ENCODE measurements at regions not wholly inside any gene's neighbourhood (a gene's known extent, or its start where the extent isn't known, plus 50 kb on each side); places are given as distances from the start of the nearest gene placed in this dataset.

DNA sequence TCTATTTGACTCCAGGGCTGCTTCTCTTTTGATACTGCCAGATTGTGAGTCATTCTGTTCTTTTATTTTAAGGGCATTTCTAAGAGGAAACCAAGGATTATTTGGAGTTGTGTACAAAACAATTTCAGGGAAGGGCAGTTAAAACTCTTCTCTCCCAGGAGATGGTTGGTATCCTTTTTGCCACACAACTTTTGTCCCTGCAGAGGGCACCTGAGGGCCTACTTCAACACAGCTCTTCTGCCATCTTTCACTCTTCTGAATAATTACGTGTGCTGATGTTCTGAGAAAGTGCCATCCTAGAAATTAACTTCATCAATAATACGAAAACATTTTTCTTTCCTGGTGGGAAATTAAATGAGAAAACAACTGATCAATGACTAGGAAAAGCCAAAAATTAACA is 75.7 kb upstream of the GADL1 start:
- TF ChIP-seq POLR2A (IDR thresholded peaks at IDR 0.05) (no peak), POLR2AphosphoS5 (IDR thresholded peaks at IDR 0.05; ENCODE audit: insufficient read depth in 1 of 2, low read depth in 1 of 2) (no peak)
- TF ChIP-seq, protein P1, sequence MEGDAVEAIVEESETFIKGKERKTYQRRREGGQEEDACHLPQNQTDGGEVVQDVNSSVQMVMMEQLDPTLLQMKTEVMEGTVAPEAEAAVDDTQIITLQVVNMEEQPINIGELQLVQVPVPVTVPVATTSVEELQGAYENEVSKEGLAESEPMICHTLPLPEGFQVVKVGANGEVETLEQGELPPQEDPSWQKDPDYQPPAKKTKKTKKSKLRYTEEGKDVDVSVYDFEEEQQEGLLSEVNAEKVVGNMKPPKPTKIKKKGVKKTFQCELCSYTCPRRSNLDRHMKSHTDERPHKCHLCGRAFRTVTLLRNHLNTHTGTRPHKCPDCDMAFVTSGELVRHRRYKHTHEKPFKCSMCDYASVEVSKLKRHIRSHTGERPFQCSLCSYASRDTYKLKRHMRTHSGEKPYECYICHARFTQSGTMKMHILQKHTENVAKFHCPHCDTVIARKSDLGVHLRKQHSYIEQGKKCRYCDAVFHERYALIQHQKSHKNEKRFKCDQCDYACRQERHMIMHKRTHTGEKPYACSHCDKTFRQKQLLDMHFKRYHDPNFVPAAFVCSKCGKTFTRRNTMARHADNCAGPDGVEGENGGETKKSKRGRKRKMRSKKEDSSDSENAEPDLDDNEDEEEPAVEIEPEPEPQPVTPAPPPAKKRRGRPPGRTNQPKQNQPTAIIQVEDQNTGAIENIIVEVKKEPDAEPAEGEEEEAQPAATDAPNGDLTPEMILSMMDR (IDR thresholded peaks at IDR 0.05), result no peak
- no peaks in the 10 kb centered on the region for H3K36me3 ChIP-seq
- H3K9me3 ChIP-seq, result no peaks in the 10 kb centered on the region
- no peak for DNase-seq (ENCODE audit: extremely low spot score in 2 of 2)
- H3K4me1 ChIP-seq, result no peaks in the 10 kb centered on the region
- intact Hi-C loops (cut with DNase I), result no loop called here
- no peak overlapping the region for H3K4me3 ChIP-seq
- no peak overlapping the region for H3K27ac ChIP-seq
- H3K27me3 ChIP-seq, result no peaks in the 10 kb centered on the region

DNA sequence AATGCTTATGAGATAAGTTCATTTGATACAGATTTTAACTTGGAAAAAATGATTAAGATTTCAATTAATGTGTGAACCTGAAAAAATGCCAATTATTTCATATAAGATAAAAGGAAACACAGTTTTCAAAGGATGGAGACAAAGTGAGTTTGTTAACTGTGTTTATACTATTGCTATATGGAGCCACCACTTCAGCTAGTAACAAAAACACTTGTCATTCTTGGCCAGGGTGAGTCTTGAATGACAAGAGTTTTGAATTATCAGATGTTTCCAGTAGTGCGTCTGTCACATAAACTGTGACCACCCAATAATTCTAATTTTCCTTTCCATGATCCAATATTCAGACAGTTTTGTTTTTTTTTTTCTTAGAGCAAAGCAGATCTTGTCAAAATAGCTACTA is 78.0 kb upstream of the GADL1 start:
- no peaks in the 10 kb centered on the region for H3K27me3 ChIP-seq
- H3K27ac ChIP-seq, result no peak overlapping the region
- no peaks in the 10 kb centered on the region for H3K9me3 ChIP-seq
- intact Hi-C loops (cut with DNase I), result no loop called here
- no peak for DNase-seq (ENCODE audit: extremely low spot score in 2 of 2)
- no peak overlapping the region for H3K4me3 ChIP-seq
- no peak for TF ChIP-seq POLR2AphosphoS5 (IDR thresholded peaks at IDR 0.05; ENCODE audit: insufficient read depth in 1 of 2, low read depth in 1 of 2)
- TF ChIP-seq POLR2A (IDR thresholded peaks at IDR 0.05), result no peak
- TF ChIP-seq, protein P1 (IDR thresholded peaks at IDR 0.05), result no peak
- H3K36me3 ChIP-seq, result no peaks in the 10 kb centered on the region
- H3K4me1 ChIP-seq, result no peaks in the 10 kb centered on the region

DNA sequence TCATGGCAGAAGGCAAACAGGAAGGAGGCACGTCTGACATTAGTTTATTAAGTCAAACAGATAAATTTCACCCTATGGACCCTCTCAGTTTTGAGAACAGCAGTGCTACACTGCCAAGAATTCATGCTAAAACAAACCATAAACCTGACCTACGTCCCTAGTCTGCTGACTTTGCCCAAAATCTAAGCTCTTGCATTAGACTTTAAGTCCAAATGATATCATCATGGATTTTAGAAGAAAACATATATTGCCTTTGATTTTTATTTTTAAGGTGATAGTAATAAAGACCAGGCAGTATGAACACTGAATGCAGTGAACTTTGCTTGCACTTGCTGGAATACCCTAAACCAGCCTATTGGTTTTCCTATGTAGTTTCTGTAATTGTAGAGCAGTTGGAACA is 79.6 kb upstream of the GADL1 start:
- intact Hi-C loops (cut with DNase I), result no loop called here
- TF ChIP-seq POLR2A (IDR thresholded peaks at IDR 0.05) (no peak), POLR2AphosphoS5 (IDR thresholded peaks at IDR 0.05; ENCODE audit: insufficient read depth in 1 of 2, low read depth in 1 of 2) (no peak)
- TF ChIP-seq, protein P1 (IDR thresholded peaks at IDR 0.05), result no peak
- Histone ChIP-seq H3K27ac (no peak overlapping the region), H3K9me3 (no peaks in the 10 kb centered on the region), H3K4me3 (no peak overlapping the region), H3K27me3 (no peaks in the 10 kb centered on the region), H3K36me3 (no peaks in the 10 kb centered on the region), H3K4me1 (no peaks in the 10 kb centered on the region)
- no peak for DNase-seq (ENCODE audit: extremely low spot score in 2 of 2)

DNA sequence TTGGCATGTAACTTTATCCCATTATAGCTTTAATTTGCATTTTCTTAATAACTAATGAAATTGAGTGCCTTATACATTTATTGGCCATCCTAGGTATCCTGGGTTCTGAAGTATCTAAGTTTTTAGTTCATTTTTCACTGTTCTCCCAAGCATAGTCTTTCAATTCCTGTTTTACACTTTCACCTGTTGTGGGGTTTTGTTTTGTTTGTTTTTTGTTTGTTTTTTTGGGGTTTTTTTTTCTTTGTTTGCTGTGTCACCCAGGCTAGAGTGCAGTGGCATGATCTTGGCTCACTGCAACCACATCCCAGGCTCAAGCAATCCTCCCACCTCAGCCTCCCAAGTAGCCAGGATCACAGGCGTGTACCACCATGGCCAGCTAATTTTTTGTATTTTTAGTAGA is 83.1 kb upstream of the GADL1 start:
- Histone ChIP-seq H3K27me3 (no peaks in the 10 kb centered on the region), H3K27ac (no peak overlapping the region), H3K9me3 (no peaks in the 10 kb centered on the region), H3K36me3 (no peaks in the 10 kb centered on the region), H3K4me3 (no peak overlapping the region), H3K4me1 (no peaks in the 10 kb centered on the region)
- TF ChIP-seq POLR2A (IDR thresholded peaks at IDR 0.05) (no peak), POLR2AphosphoS5 (IDR thresholded peaks at IDR 0.05; ENCODE audit: insufficient read depth in 1 of 2, low read depth in 1 of 2) (no peak)
- TF ChIP-seq, protein P1 (IDR thresholded peaks at IDR 0.05), result no peak
- no peak for DNase-seq (ENCODE audit: extremely low spot score in 2 of 2)
- intact Hi-C loops (cut with DNase I), result no loop called here

DNA sequence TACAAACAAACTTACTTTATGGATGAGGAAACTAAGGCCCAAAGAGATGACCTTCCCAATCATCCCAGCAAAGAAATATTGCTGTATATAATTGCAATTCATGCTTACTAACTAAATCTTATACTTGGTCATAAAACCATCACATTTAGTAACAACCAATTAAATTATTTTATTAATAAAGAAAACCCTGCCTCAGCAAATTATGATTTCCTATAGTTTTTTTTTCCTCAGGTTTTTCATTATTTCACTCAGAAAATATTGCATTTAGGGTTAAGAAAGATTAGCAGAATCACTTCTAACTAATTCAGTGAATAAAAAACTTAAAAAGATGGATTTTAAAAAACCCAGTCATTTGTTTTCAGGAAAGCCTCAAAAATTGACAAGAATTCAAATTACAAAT is 86.5 kb upstream of the GADL1 start:
- TF ChIP-seq POLR2A (IDR thresholded peaks at IDR 0.05), result no peak
- TF ChIP-seq, protein P1 (IDR thresholded peaks at IDR 0.05), result no peak
- TF ChIP-seq POLR2AphosphoS5 (IDR thresholded peaks at IDR 0.05; ENCODE audit: insufficient read depth in 1 of 2, low read depth in 1 of 2), result no peak
- Histone ChIP-seq H3K4me1 (peaks cover 8% of the 10 kb centered on the region), H3K36me3 (no peaks in the 10 kb centered on the region), H3K4me3 (no peak overlapping the region), H3K27me3 (no peaks in the 10 kb centered on the region), H3K9me3 (no peaks in the 10 kb centered on the region), H3K27ac (no peak overlapping the region)
- no peak for DNase-seq (ENCODE audit: extremely low spot score in 2 of 2)
- intact Hi-C loops (cut with DNase I), result no loop called here

All from vagina (tissue), 2 donors.